ENCODE measurements at regions not wholly inside any gene's neighbourhood (a gene's known extent, or its start where the extent isn't known, plus 50 kb on each side); places are given as distances from the start of the nearest gene placed in this dataset.
"Not testable (repeated sequence)": the region's sequence is repeated elsewhere in the genome, so short reads cannot be mapped to it uniquely, and the experiment has no call there.

- TF ChIP-seq POLR2A (IDR thresholded peaks at IDR 0.05); CTCF (IDR thresholded peaks at IDR 0.05); EP300 (IDR thresholded peaks at IDR 0.05; ENCODE audit: low read depth): not testable (repeated sequence)
These were observed 3173.4 kb downstream of the TUBA3C start for GRCh38 chr13:16008271-16008670.
